HepG2 (cell line): ENCODE measurements at regions not wholly inside any gene's neighbourhood (a gene's known extent, or its start where the extent isn't known, plus 50 kb on each side); places are given as distances from the start of the nearest gene placed in this dataset.

ENCODE experiments used
- AFF4 ChIP-seq: sonication (generic); formaldehyde crosslinking; IDR thresholded peaks from 2 replicates; pipeline ENCODE4 v1.4.0; 2020; ENCODE audit warnings: missing genetic modification reagents
- BRD4 ChIP-seq: sonication (generic); formaldehyde crosslinking; IDR thresholded peaks from 2 replicates; pipeline ENCODE4 v1.4.0; 2020; ENCODE audit warnings: missing genetic modification reagents
- CBX2 ChIP-seq, 2 experiments: fragments of 200-600 bp in 1 of 2; sonication (generic); formaldehyde crosslinking in 1 of 2; IDR thresholded peaks; 2 replicates each; pipeline versions ENCODE4 v1.7.0 to v1.8.1; 2018 to 2022; ENCODE audit warnings: low read depth in 2 of 2, low read length in 1 of 2, mild to moderate bottlenecking in 1 of 2, missing genetic modification reagents in 1 of 2
- HNRNPK ChIP-seq: fragments of 200-400 bp; formaldehyde crosslinking; IDR thresholded peaks from 2 replicates; pipeline ENCODE4 v1.6.1; 2018; ENCODE audit warnings: low read length, low read depth, moderate library complexity, mild to moderate bottlenecking; ENCODE audit not compliant: poor library complexity, severe bottlenecking
- NAIF1 ChIP-seq: sonication (generic); formaldehyde crosslinking; IDR thresholded peaks from 2 replicates; pipeline ENCODE4 v1.5.0; 2020; ENCODE audit warnings: mild to moderate bottlenecking, missing genetic modification reagents, borderline replicate concordance
- PRDM15 ChIP-seq: sonication (generic); formaldehyde crosslinking; IDR thresholded peaks from 2 replicates; pipeline ENCODE4 v1.4.0; 2020; ENCODE audit warnings: missing genetic modification reagents
- REST ChIP-seq, 2 experiments: IDR thresholded peaks; 2 replicates each; pipeline ENCODE4 v1.6.1; 2011 to 2012; ENCODE audit warnings: low read length in 2 of 2, borderline replicate concordance in 1 of 2, low read depth in 1 of 2, mild to moderate bottlenecking in 1 of 2, moderate library complexity in 1 of 2
- SMARCC2 ChIP-seq: fragments of 450-650 bp; IDR thresholded peaks from 2 replicates; pipeline ENCODE4 v1.6.1; 2017; ENCODE audit warnings: antibody characterized with exemption, mild to moderate bottlenecking
- SP2 ChIP-seq: sonication (generic); formaldehyde crosslinking; IDR thresholded peaks from 2 replicates; pipeline ENCODE4 v1.5.1; 2020; ENCODE audit warnings: mild to moderate bottlenecking, missing genetic modification reagents
- SP4 ChIP-seq: sonication (generic); formaldehyde crosslinking; IDR thresholded peaks from 2 replicates; pipeline ENCODE4 v1.8.1; 2023; ENCODE audit warnings: mild to moderate bottlenecking, missing genetic modification reagents
- XRCC5 ChIP-seq: fragments of 200-400 bp; formaldehyde crosslinking; optimal IDR thresholded peaks from 2 replicates; pipeline ENCODE3; 2017; ENCODE audit warnings: mild to moderate bottlenecking, low read length
- ZBTB3 ChIP-seq: sonication (generic); formaldehyde crosslinking; IDR thresholded peaks from 2 replicates; pipeline ENCODE4 v1.4.0; 2020; ENCODE audit warnings: low read depth, mild to moderate bottlenecking, moderate library complexity, missing genetic modification reagents, borderline replicate concordance
- ZBTB46 ChIP-seq: sonication (generic); formaldehyde crosslinking; IDR thresholded peaks from 2 replicates; pipeline ENCODE4 v1.4.0; 2020; ENCODE audit warnings: mild to moderate bottlenecking, missing genetic modification reagents, borderline replicate concordance
- ZNF12 ChIP-seq: sonication (generic); formaldehyde crosslinking; IDR thresholded peaks from 2 replicates; pipeline ENCODE4 v1.5.0; 2020; ENCODE audit warnings: missing genetic modification reagents
- ZNF382 ChIP-seq: sonication (generic); formaldehyde crosslinking; IDR thresholded peaks from 2 replicates; pipeline ENCODE4 v1.5.0; 2020; ENCODE audit warnings: missing genetic modification reagents, mild to moderate bottlenecking, borderline replicate concordance
- ZNF558 ChIP-seq: sonication (generic); formaldehyde crosslinking; IDR thresholded peaks from 2 replicates; pipeline ENCODE4 v1.9.0; 2022; ENCODE audit warnings: mild to moderate bottlenecking, missing genetic modification reagents, borderline replicate concordance
- ZNF878 ChIP-seq: sonication (generic); formaldehyde crosslinking; IDR thresholded peaks from 2 replicates; pipeline ENCODE4 v1.8.1; 2023; ENCODE audit warnings: mild to moderate bottlenecking, missing genetic modification reagents, moderate library complexity

DNA sequence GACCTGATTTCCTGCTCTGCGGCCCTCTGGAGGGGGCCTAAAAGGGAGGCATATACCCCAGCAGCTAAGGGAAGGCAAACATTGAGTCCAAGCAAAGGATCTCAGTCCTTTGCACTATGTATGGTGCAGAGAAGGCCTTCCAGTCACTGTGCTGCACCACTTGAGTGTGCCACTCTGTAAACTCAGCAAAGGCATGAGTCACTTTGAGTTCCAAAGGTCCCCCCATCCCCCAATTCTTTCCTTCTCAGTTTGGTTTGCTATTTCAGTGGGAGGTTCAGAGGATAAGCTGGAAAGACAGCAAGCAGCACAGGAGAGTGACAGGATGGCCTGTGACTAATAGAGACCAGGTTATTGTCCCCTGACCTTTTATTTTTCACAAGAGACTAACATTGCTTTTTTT is 131.3 kb downstream of the FHDC1 start (continued):
- TF ChIP-seq CBX2 (IDR thresholded peaks at IDR 0.05; ENCODE audit: low read depth, low read length) (no peak), CBX2 (CRISPR knock-in tag; IDR thresholded peaks at IDR 0.05; ENCODE audit: low read depth) (no peak), HNRNPK (no peak), BRD4 (CRISPR knock-in tag) (no peak), ZNF12 (CRISPR knock-in tag) (peak; percentile 58; the same call in 1 of the 2 replicates), AFF4 (CRISPR knock-in tag) (no peak), SP4 (CRISPR knock-in tag) (no peak), PRDM15 (CRISPR knock-in tag) (no peak), ZBTB3 (CRISPR knock-in tag) (no peak), ZNF382 (CRISPR knock-in tag) (no peak), ZBTB46 (CRISPR knock-in tag) (no peak), NAIF1 (no peak), XRCC5 (peak; percentile 70), ZNF878 (CRISPR knock-in tag) (no peak), REST (IDR thresholded peaks at IDR 0.05; ENCODE audit: borderline replicate concordance in 1 of 2, low read depth in 1 of 2, low read length in 2 of 2) (no peak), ZNF558 (CRISPR knock-in tag) (no peak), SP2 (CRISPR knock-in tag) (no peak), SMARCC2 (0 out of 2 replicates have a peak, but pooled peaks have one; percentile 47)
